Mammary epithelial cell (primary cell): ENCODE measurements at regions not wholly inside any gene's neighbourhood (a gene's known extent, or its start where the extent isn't known, plus 50 kb on each side); places are given as distances from the start of the nearest gene placed in this dataset.

Experiments used
- EZH2 ChIP-seq: IDR thresholded peaks from 2 replicates; pipeline ENCODE4 v1.6.1; 2012; ENCODE audit warnings: low read length, inconsistent platforms, borderline replicate concordance
- TF ChIP-seq, protein P1 (sequence below), 2 donors: IDR thresholded peaks in 1 of 2; conservative IDR thresholded peaks in 1 of 2; 2 replicates each; pipeline ENCODE4 v1.5.1; 2011 to 2012; ENCODE audit warnings: inconsistent platforms in 2 of 2, low read length in 2 of 2, mild to moderate bottlenecking in 2 of 2, control low read depth in 1 of 2, low read depth in 1 of 2; ENCODE audit not compliant: insufficient read depth in 1 of 2; ENCODE audit errors: extremely low read depth in 1 of 2

DNA sequence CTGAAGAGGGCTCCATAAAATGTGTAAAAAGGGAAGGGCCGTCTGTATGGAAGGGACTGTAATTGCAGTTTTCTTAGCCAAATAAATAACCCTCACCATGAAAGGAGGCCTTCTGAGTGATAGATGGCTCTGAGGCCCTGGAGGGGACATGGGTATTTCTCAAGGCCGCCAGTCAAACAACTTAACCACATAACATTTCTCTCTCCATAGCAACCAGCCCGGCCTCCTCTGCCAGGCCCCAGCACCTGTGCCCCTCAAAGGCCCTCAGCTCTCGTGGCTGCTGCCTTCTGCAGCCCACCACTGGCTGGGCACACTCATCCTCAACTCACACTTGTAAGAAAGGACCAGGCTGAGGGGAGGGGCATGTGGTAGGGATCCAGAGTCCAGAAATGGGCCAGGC is 57.0 kb upstream of the GJB5 start:
- TF ChIP-seq, protein P1, sequence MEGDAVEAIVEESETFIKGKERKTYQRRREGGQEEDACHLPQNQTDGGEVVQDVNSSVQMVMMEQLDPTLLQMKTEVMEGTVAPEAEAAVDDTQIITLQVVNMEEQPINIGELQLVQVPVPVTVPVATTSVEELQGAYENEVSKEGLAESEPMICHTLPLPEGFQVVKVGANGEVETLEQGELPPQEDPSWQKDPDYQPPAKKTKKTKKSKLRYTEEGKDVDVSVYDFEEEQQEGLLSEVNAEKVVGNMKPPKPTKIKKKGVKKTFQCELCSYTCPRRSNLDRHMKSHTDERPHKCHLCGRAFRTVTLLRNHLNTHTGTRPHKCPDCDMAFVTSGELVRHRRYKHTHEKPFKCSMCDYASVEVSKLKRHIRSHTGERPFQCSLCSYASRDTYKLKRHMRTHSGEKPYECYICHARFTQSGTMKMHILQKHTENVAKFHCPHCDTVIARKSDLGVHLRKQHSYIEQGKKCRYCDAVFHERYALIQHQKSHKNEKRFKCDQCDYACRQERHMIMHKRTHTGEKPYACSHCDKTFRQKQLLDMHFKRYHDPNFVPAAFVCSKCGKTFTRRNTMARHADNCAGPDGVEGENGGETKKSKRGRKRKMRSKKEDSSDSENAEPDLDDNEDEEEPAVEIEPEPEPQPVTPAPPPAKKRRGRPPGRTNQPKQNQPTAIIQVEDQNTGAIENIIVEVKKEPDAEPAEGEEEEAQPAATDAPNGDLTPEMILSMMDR (conservative IDR thresholded peaks at IDR 0.05 in 1 of 2, IDR thresholded peaks at IDR 0.05 in 1 of 2; ENCODE audit: extremely low read depth in 1 of 2, insufficient read depth in 1 of 2, low read depth in 1 of 2, low read length in 2 of 2), result no peak
- TF ChIP-seq EZH2, result no peak
